PFSK-1 (cell line): ENCODE measurements at regions not wholly inside any gene's neighbourhood (a gene's known extent, or its start where the extent isn't known, plus 50 kb on each side); places are given as distances from the start of the nearest gene placed in this dataset.

Experiments
- FOXP2 ChIP-seq: optimal IDR thresholded peaks from 2 replicates; pipeline ENCODE3; 2011; ENCODE audit warnings: borderline replicate concordance, control low read depth, inconsistent platforms; ENCODE audit not compliant: insufficient read depth; ENCODE audit errors: extremely low read length, extremely low read depth
- POLR2AphosphoS5 ChIP-seq: IDR thresholded peaks from 2 replicates; pipeline ENCODE4 v1.6.1; 2012; ENCODE audit warnings: low read depth, mild to moderate bottlenecking, control low read depth, low read length, moderate library complexity
- REST ChIP-seq, 2 experiments: IDR thresholded peaks; 2 replicates each; pipeline versions ENCODE4 v1.6.1 to v1.8.0; 2011 to 2012; ENCODE audit warnings: low read depth in 2 of 2, low read length in 2 of 2, control low read depth in 1 of 2, inconsistent platforms in 1 of 2, mild to moderate bottlenecking in 1 of 2, moderate library complexity in 1 of 2; ENCODE audit not compliant: insufficient read depth in 1 of 2
- SIN3A ChIP-seq: IDR thresholded peaks from 2 replicates; pipeline ENCODE4 v1.6.1; 2012; ENCODE audit warnings: mild to moderate bottlenecking, low read length, moderate library complexity, borderline replicate concordance; ENCODE audit not compliant: insufficient read depth
- TAF1 ChIP-seq: IDR thresholded peaks from 2 replicates; pipeline ENCODE4 v1.6.1; 2012; ENCODE audit warnings: low read length, control low read depth, borderline replicate concordance; ENCODE audit not compliant: insufficient read depth

GRCh38 chr6:132167929-132168892 lies 217.0 kb upstream of the CCN2 start:
- TF ChIP-seq POLR2AphosphoS5 (no peak), REST (IDR thresholded peaks at IDR 0.05; ENCODE audit: insufficient read depth in 1 of 2, low read depth in 2 of 2, low read length in 2 of 2) (no peak), FOXP2 (no peak), SIN3A (no peak), TAF1 (no peak)

GRCh38 chr6:132166526-132167051 lies 215.4 kb upstream of the CCN2 start:
- no peak for TF ChIP-seq FOXP2
- no peak for TF ChIP-seq POLR2AphosphoS5
- TF ChIP-seq TAF1: no peak
- no peak for TF ChIP-seq REST (IDR thresholded peaks at IDR 0.05; ENCODE audit: insufficient read depth in 1 of 2, low read depth in 2 of 2, low read length in 2 of 2)
- no peak for TF ChIP-seq SIN3A

- no peak for TF ChIP-seq FOXP2
- no peak for TF ChIP-seq REST (IDR thresholded peaks at IDR 0.05; ENCODE audit: insufficient read depth in 1 of 2, low read depth in 2 of 2, low read length in 2 of 2)
These were observed 214.5 kb upstream of the CCN2 start for GRCh38 chr6:132165677-132166076.

- TF ChIP-seq FOXP2: no peak
- TF ChIP-seq POLR2AphosphoS5: no peak
- TF ChIP-seq TAF1: no peak
These were observed 210.1 kb upstream of the CCN2 start for GRCh38 chr6:132161283-132161682.

- TF ChIP-seq POLR2AphosphoS5 (no peak), SIN3A (no peak), REST (IDR thresholded peaks at IDR 0.05; ENCODE audit: insufficient read depth in 1 of 2, low read depth in 2 of 2, low read length in 2 of 2) (no peak), FOXP2 (no peak), TAF1 (no peak)
These were observed 202.2 kb upstream of the CCN2 start for GRCh38 chr6:132153221-132153898.
